HG03135 (cell line): ENCODE measurements at regions not wholly inside any gene's neighbourhood (a gene's known extent, or its start where the extent isn't known, plus 50 kb on each side); places are given as distances from the start of the nearest gene placed in this dataset.

Experiments used
- ATAC-seq: cut with Tn5 transposase; IDR thresholded peaks from one replicate; pipeline ENCODE4 v1.9.1; 2021; ENCODE audit warnings: mild to moderate bottlenecking, moderate library complexity; ENCODE audit not compliant: unreplicated experiment

GRCh38 chr1:195584870-195585624 lies 1023.2 kb downstream of the KCNT2 start:
- no peak for ATAC-seq

GRCh38 chr1:195580988-195581387 lies 1027.3 kb downstream of the KCNT2 start:
- no peak for ATAC-seq

GRCh38 chr1:195577748-195578147 lies 1030.5 kb downstream of the KCNT2 start:
- ATAC-seq: no peak

DNA sequence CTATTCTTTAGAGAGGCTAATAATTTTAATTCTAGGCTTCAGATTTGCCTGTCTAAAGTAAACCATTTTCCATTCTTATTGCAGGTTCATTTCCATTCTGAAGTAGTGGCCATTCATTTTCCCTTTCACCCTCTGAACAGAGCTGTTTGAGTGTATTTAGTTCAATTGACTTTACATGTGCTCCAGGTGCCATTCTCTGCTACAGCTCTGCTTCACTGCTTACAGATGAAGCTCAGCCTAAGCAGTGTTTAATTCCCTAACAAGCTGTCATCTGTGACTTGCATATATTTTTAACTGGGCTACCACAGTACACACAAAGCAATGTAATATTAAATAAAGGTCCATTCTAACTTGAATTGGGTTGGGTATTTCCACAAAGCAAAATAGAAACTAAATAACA lies 1031.6 kb downstream of the KCNT2 start:
- no peak for ATAC-seq

GRCh38 chr1:195574511-195574910 lies 1033.7 kb downstream of the KCNT2 start:
- no peak for ATAC-seq

- no peak for ATAC-seq
Measured at GRCh38 chr1:195569934-195570333, 1038.3 kb downstream of the KCNT2 start.

DNA sequence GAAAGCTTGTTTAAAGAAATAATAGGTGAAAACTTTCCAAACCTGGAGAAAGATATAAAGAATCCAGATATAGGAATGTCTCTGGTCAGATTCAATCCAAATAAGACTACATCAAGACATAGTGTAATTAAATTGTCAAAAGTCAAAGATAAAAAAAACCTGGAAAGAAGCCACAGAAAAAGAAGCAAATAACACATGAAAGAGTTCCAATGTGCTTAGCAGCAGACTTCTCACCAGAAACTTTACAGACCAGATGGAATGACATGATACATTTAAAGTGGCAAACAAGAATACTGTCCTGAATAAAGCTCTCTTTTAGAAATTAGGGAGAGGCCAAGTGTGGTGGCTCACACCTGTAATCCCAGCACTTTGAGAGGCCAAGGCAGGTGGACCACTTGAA lies 1039.9 kb downstream of the KCNT2 start:
- ATAC-seq: no peak

DNA sequence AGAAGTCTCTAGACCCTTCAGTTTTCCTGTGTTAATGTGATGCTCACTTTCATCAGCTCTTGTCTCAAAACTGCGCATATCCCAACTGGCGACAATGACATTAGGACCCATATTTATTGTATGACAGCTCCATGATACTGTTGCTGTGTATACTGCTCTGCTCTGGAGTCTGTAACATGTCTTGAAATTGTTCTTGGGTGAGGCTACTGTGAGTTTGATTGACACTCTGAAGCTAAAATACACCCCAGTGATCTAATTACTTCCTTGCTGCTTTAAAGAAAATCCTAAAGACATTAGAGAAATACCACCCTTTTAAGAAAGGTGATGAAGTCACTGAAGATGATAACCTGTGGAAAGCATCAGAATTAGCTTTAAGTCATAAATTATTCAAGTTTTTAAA lies 1046.2 kb downstream of the KCNT2 start:
- no peak for ATAC-seq

DNA sequence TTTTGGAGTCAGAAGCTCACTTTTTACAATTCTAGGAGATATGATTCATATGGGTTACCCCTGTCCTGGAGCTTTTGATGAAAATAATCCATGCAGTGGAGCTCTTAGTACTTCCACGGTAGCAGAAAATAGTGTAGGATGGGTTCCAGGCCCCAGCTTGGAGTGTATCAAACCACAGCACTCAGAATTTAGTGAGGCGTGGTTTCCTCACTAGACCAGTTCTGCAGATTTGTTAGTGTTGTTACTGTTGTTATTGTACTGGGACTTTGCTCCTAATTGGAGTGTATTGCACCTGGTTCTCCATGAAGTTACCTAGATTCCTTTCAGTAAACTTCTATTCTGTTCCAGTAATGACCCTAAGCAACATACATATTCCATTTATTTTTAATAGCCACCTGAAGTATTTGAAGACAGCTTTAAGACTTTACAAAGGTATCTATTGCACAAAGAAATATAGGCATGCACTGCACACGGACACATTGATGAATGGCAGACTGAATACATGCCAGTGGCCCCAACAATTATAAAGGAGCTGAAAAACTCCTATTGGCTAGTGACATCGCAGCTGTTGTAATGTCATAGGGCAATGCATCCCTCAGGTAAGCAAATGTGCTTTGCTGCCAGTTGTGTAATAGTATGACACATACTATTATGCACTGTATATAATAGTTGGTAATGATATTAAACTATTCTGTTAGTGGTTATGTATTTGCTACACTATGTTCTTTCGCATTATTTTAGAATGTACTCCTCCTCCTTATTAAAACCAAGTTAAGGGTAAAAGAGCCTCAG lies 1058.0 kb downstream of the KCNT2 start:
- ATAC-seq: no peak

DNA sequence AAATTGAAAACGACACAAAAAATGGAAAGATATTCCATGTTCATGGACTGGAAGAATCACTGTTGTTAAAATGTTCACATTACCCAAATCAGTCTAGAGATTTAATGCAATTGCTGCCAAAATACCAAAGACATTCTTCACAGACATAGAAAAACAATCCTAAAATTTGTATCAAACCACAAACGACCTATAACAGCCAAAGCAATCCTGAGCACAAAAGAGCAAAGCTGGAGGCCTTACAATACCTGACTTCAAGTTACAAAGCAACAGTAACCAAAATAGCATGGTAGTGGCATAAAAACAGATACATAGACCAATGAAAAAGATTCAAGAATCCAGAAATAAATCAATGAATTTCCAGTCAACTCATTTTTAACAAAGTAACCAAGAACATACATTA lies 1077.3 kb downstream of the KCNT2 start:
- no peak for ATAC-seq

- ATAC-seq: no peak
Measured at GRCh38 chr1:195529881-195530280, 1078.4 kb downstream of the KCNT2 start.

GRCh38 chr1:195520757-195521156 lies 1087.5 kb downstream of the KCNT2 start:
- ATAC-seq: no peak

DNA sequence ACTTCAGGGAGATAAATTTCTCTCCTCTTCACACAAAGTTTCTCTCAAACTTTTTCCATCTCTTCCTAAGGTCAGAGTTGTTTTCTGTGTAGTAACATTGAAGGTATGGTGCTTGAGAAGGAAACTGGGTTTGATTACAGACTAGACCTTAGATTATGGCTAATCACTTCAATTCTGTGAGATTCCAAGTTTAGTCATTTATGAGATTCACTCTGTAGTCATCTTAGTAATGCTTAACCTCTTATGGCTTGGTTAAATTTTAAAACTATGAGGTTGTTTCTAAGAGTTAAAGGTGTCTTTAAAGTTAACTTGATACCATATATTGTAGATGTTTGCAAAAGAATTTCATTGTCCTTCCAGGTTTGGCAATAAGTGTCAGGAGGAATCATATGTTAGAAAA lies 1092.2 kb downstream of the KCNT2 start:
- ATAC-seq: no peak

DNA sequence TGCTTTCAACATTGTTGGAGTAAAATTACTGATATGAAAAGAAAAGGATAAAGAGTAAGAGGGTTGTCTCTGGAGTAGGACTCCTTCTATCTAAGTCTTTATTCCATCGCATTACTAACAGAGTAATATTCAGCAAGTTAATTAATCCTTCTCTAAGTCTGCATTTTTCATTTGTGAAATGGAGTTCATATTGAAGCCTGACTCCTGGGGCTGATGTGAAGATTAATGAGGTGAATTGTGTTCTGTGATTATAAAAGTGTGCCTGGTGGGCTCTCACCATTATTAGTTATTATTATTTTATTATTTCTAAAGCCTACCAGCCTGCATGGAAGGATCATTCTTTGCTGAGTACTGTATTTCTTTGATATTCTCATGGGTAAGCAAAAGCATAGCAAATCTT lies 1096.7 kb downstream of the KCNT2 start:
- ATAC-seq: no peak

GRCh38 chr1:195501118-195501517 lies 1107.1 kb downstream of the KCNT2 start:
- no peak for ATAC-seq

GRCh38 chr1:195495720-195496635 lies 1112.3 kb downstream of the KCNT2 start:
- ATAC-seq: no peak

GRCh38 chr1:195482137-195482536 lies 1126.1 kb downstream of the KCNT2 start:
- ATAC-seq: no peak

DNA sequence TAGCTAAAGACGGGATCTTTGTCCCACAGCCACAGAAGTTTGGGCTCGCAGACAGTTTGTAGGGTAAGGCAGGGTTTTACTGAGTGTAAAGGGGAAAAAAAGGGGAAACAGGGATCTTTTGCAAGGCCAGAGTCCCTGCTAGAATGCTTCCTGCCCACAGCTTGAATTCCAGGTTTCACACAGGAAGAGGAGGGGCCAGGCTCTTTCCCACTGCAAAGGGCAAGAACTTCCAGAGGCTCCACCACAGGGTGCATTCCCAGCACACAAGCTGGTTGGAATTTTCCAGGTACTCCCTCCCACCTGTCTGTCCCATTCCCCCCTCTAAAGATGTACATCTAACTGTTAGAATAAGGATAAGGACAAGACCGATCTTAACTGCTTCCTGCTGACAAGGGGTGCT lies 1126.9 kb downstream of the KCNT2 start:
- no peak for ATAC-seq

DNA sequence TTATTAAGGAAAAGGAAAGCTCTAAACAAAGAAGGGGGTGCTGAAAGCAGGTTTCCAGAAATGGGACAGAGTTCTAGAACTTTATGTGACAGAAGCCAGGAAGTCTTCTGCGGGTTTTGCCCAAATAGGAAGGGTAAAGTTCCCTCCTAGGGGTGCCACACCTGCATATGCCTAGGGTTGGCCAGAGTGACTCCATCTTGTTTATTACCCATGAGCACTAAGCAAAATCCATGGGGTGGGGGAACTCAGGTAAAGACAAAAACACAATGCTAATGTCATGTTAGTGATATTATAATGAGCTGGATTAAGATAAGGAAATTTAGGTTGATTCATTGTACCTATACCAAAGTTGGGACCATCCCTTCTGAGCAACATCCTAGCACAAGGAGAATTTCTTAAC lies 1132.7 kb downstream of the KCNT2 start:
- ATAC-seq: no peak

GRCh38 chr1:195472291-195472690 lies 1135.9 kb downstream of the KCNT2 start:
- ATAC-seq: no peak

GRCh38 chr1:195466639-195467038 lies 1141.6 kb downstream of the KCNT2 start:
- ATAC-seq: no peak
